Osteoblast (primary cell): ENCODE measurements at regions not wholly inside any gene's neighbourhood (a gene's known extent, or its start where the extent isn't known, plus 50 kb on each side); places are given as distances from the start of the nearest gene placed in this dataset.
"Not testable (repeated sequence)": the region's sequence is repeated elsewhere in the genome, so short reads cannot be mapped to it uniquely, and the experiment has no call there.

Experiments
- DNase-seq: peaks from one replicate; pipeline ENCODE4 v3.0.0; 2011; ENCODE audit warnings: low spot score, mixed read lengths; ENCODE audit not compliant: insufficient read length; ENCODE audit errors: missing footprints
- H2AFZ ChIP-seq: 2 replicates; pipeline ENCODE4 v1.6.0; 2011; ENCODE audit warnings: mild to moderate bottlenecking, low read length
- H3K27ac ChIP-seq: 2 replicates; pipeline ENCODE4 v1.5.1; 2011; ENCODE audit warnings: mild to moderate bottlenecking, low read depth, low read length, moderate library complexity
- H3K27me3 ChIP-seq: 2 replicates; pipeline ENCODE4 v1.6.0; 2012; ENCODE audit warnings: mild to moderate bottlenecking, control low read depth, inconsistent platforms, low read length, moderate library complexity; ENCODE audit not compliant: insufficient read depth
- H3K36me3 ChIP-seq: 2 replicates; pipeline ENCODE4 v1.5.1; 2011; ENCODE audit warnings: mild to moderate bottlenecking, low read length, control low read depth, moderate library complexity; ENCODE audit not compliant: insufficient read depth
- H3K4me1 ChIP-seq: 2 replicates; pipeline ENCODE4 v1.5.1; 2011; ENCODE audit warnings: mild to moderate bottlenecking, low read length, control low read depth, moderate library complexity; ENCODE audit not compliant: insufficient read depth
- H3K4me2 ChIP-seq: 2 replicates; pipeline ENCODE4 v1.6.0; 2011; ENCODE audit warnings: mild to moderate bottlenecking, low read length; ENCODE audit not compliant: insufficient read depth
- H3K4me3 ChIP-seq: fragments of 200-600 bp; sonication (generic); 3 replicates; pipeline ENCODE4 v1.5.1; 2012; ENCODE audit warnings: mild to moderate bottlenecking, low read length, inconsistent platforms; ENCODE audit not compliant: insufficient read depth
- H3K79me2 ChIP-seq: 2 replicates; pipeline ENCODE4 v1.6.0; 2012; ENCODE audit warnings: mild to moderate bottlenecking, low read length, control low read depth, inconsistent platforms; ENCODE audit not compliant: insufficient read depth
- H3K9me3 ChIP-seq: 2 replicates; pipeline ENCODE4 v1.5.1; 2011; ENCODE audit warnings: low read depth, low read length, control low read depth
- H4K20me1 ChIP-seq: 2 replicates; pipeline ENCODE4 v1.6.0; 2012; ENCODE audit warnings: mild to moderate bottlenecking, low read length, control low read depth; ENCODE audit not compliant: insufficient read depth
- CTCF ChIP-seq: IDR thresholded peaks from 2 replicates; pipeline ENCODE4 v1.5.1; 2011; ENCODE audit warnings: mild to moderate bottlenecking, low read depth, low read length, moderate library complexity; ENCODE audit errors: extremely low read depth

GRCh38 chr9:85478847-85479246, 262.9 kb downstream of the AGTPBP1 start:
- Histone ChIP-seq H3K27me3 (no peaks in the 10 kb centered on the region), H3K27ac (no peak overlapping the region), H3K4me3 (no peak overlapping the region), H4K20me1 (no peaks in the 10 kb centered on the region), H3K36me3 (no peaks in the 10 kb centered on the region), H3K4me2 (no peak overlapping the region), H2AFZ (no peak overlapping the region), H3K4me1 (no peaks in the 10 kb centered on the region), H3K9me3 (no peaks in the 10 kb centered on the region), H3K79me2 (no peaks in the 10 kb centered on the region)
- TF ChIP-seq CTCF: no peak
- DNase-seq: no peak

- not testable (repeated sequence) for H4K20me1 ChIP-seq, H2AFZ ChIP-seq, H3K79me2 ChIP-seq, DNase-seq, H3K9me3 ChIP-seq, H3K4me1 ChIP-seq, H3K27ac ChIP-seq, H3K27me3 ChIP-seq, H3K36me3 ChIP-seq, H3K4me3 ChIP-seq, H3K4me2 ChIP-seq
These were observed 266.9 kb downstream of the AGTPBP1 start for GRCh38 chr9:85474896-85475295.

GRCh38 chr9:85471791-85472190, 270.0 kb downstream of the AGTPBP1 start:
- Histone ChIP-seq H3K9me3 (no peaks in the 10 kb centered on the region), H4K20me1 (no peaks in the 10 kb centered on the region), H3K4me1 (no peaks in the 10 kb centered on the region), H3K36me3 (no peaks in the 10 kb centered on the region), H3K27ac (no peak overlapping the region), H3K4me3 (no peak overlapping the region), H2AFZ (no peak overlapping the region), H3K4me2 (no peak overlapping the region), H3K27me3 (no peaks in the 10 kb centered on the region), H3K79me2 (no peaks in the 10 kb centered on the region)
- TF ChIP-seq CTCF: no peak
- DNase-seq: no peak

GRCh38 chr9:85469041-85469440, 272.7 kb downstream of the AGTPBP1 start:
- no peak overlapping the region for H2AFZ ChIP-seq
- H3K4me2 ChIP-seq: no peak overlapping the region
- TF ChIP-seq CTCF: no peak
- DNase-seq: no peak
- H4K20me1 ChIP-seq: no peaks in the 10 kb centered on the region
- no peaks in the 10 kb centered on the region for H3K27me3 ChIP-seq
- no peak overlapping the region for H3K27ac ChIP-seq
- H3K4me3 ChIP-seq: no peak overlapping the region
- no peaks in the 10 kb centered on the region for H3K4me1 ChIP-seq
- no peaks in the 10 kb centered on the region for H3K9me3 ChIP-seq
- H3K36me3 ChIP-seq: no peaks in the 10 kb centered on the region
- H3K79me2 ChIP-seq: no peaks in the 10 kb centered on the region

GRCh38 chr9:85466834-85467233, 274.9 kb downstream of the AGTPBP1 start:
- H3K27me3 ChIP-seq: no peaks in the 10 kb centered on the region
- no peak overlapping the region for H3K4me2 ChIP-seq
- no peak for TF ChIP-seq CTCF
- no peaks in the 10 kb centered on the region for H4K20me1 ChIP-seq
- no peak overlapping the region for H3K27ac ChIP-seq
- H3K36me3 ChIP-seq: no peaks in the 10 kb centered on the region
- H3K79me2 ChIP-seq: no peaks in the 10 kb centered on the region
- H3K4me1 ChIP-seq: no peaks in the 10 kb centered on the region
- no peak overlapping the region for H3K4me3 ChIP-seq
- no peaks in the 10 kb centered on the region for H3K9me3 ChIP-seq
- H2AFZ ChIP-seq: no peak overlapping the region
- DNase-seq: no peak

- H3K9me3 ChIP-seq, H2AFZ ChIP-seq, H3K4me1 ChIP-seq, H3K4me3 ChIP-seq, H3K36me3 ChIP-seq, H4K20me1 ChIP-seq, H3K27me3 ChIP-seq, H3K79me2 ChIP-seq, DNase-seq, H3K4me2 ChIP-seq, H3K27ac ChIP-seq: not testable (repeated sequence)
These were observed 283.5 kb downstream of the AGTPBP1 start for GRCh38 chr9:85458114-85458864.
